ENCODE measurements at regions not wholly inside any gene's neighbourhood (a gene's known extent, or its start where the extent isn't known, plus 50 kb on each side); places are given as distances from the start of the nearest gene placed in this dataset.

DNA sequence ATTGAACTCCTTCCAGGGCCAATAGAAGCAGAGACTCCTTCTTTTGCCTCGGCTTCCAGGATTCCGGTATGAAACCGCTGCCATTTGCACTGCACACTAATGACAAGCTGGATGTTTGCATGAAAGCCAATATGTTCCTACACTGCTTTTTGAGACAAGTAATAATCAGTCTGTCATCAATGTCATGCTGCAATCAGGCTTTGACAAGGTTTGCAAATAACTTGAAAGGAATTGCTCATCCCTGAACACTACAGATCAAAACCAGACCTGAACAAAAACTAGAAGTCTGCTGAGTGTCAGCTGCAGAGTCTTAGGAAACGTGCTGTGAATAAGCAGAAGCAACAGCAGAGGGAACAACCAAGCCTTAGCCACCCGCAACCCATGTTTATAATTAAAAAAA, 720.7 kb upstream of the CXADR start:
- Mint-ChIP-seq H3K4me3 (ENCODE audit: unreplicated experiment) (no peak overlapping the region), H3K27me3 (ENCODE audit: unreplicated experiment) (no peaks in the 10 kb centered on the region), H3K27ac (ENCODE audit: unreplicated experiment) (no peak overlapping the region), H3K4me1 (ENCODE audit: unreplicated experiment) (no peaks in the 10 kb centered on the region), H3K9me3 (ENCODE audit: unreplicated experiment) (no peaks in the 10 kb centered on the region), H3K36me3 (ENCODE audit: low read depth, unreplicated experiment) (no peaks in the 10 kb centered on the region)
- no peak for DNase-seq (ENCODE audit: low spot score)
- TF ChIP-seq, protein P1, sequence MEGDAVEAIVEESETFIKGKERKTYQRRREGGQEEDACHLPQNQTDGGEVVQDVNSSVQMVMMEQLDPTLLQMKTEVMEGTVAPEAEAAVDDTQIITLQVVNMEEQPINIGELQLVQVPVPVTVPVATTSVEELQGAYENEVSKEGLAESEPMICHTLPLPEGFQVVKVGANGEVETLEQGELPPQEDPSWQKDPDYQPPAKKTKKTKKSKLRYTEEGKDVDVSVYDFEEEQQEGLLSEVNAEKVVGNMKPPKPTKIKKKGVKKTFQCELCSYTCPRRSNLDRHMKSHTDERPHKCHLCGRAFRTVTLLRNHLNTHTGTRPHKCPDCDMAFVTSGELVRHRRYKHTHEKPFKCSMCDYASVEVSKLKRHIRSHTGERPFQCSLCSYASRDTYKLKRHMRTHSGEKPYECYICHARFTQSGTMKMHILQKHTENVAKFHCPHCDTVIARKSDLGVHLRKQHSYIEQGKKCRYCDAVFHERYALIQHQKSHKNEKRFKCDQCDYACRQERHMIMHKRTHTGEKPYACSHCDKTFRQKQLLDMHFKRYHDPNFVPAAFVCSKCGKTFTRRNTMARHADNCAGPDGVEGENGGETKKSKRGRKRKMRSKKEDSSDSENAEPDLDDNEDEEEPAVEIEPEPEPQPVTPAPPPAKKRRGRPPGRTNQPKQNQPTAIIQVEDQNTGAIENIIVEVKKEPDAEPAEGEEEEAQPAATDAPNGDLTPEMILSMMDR (IDR thresholded peaks at IDR 0.05; ENCODE audit: unreplicated experiment): no peak

GRCh38 chr21:16794950-16795349, 717.9 kb upstream of the CXADR start:
- Mint-ChIP-seq H3K27ac (ENCODE audit: unreplicated experiment) (no peak overlapping the region), H3K4me1 (ENCODE audit: unreplicated experiment) (no peaks in the 10 kb centered on the region), H3K36me3 (ENCODE audit: low read depth, unreplicated experiment) (no peaks in the 10 kb centered on the region), H3K27me3 (ENCODE audit: unreplicated experiment) (no peaks in the 10 kb centered on the region), H3K4me3 (ENCODE audit: unreplicated experiment) (no peak overlapping the region), H3K9me3 (ENCODE audit: unreplicated experiment) (no peaks in the 10 kb centered on the region)
- TF ChIP-seq, protein P1 (IDR thresholded peaks at IDR 0.05; ENCODE audit: unreplicated experiment): no peak
- no peak for DNase-seq (ENCODE audit: low spot score)

DNA sequence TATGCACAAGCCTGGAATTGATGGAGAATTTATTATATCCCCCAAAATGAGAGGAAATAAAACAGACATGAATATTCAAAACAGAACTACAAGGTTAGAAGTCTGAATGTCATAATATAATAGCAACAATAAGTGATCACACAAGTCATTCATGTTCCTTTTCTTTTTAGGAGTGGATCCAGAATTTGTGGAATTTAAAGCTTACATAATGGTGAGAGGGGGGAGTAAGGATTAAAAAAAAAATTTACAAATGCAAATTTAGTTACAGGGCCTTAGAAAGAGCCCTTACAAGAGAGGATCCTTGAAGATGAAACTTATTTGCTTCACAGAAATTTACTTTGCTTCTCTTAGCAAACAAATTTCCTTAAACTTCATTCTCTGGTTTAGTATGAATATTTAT, 716.1 kb upstream of the CXADR start:
- TF ChIP-seq, protein P1 (IDR thresholded peaks at IDR 0.05; ENCODE audit: unreplicated experiment): no peak
- DNase-seq (ENCODE audit: low spot score): no peak
- Mint-ChIP-seq H3K4me1 (ENCODE audit: unreplicated experiment) (peaks cover 3% of the 10 kb centered on the region), H3K9me3 (ENCODE audit: unreplicated experiment) (no peaks in the 10 kb centered on the region), H3K4me3 (ENCODE audit: unreplicated experiment) (no peak overlapping the region), H3K36me3 (ENCODE audit: low read depth, unreplicated experiment) (no peaks in the 10 kb centered on the region), H3K27me3 (ENCODE audit: unreplicated experiment) (no peaks in the 10 kb centered on the region), H3K27ac (ENCODE audit: unreplicated experiment) (no peak overlapping the region)

DNA sequence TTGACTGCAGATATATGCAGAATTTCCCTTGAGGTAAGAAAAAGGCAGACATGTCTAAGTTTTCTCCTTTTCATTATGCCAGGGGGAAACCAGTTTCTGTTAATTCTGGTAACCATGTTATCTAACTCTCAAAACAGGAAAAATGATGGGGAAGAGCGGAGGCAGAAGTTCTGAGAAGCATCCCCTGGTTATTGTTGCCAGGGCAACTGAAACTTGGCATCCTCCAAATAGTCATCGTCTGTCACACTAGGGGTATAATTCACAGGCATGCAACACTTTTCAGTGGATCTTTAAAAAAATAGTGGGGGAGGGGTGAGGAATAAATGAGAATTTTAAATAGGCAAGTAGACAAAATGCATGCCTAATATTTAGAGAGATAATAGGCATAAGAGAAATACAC, 715.3 kb upstream of the CXADR start:
- Mint-ChIP-seq H3K4me1 (ENCODE audit: unreplicated experiment) (peaks cover 3% of the 10 kb centered on the region), H3K4me3 (ENCODE audit: unreplicated experiment) (no peak overlapping the region), H3K27me3 (ENCODE audit: unreplicated experiment) (no peaks in the 10 kb centered on the region), H3K36me3 (ENCODE audit: low read depth, unreplicated experiment) (no peaks in the 10 kb centered on the region), H3K9me3 (ENCODE audit: unreplicated experiment) (no peaks in the 10 kb centered on the region), H3K27ac (ENCODE audit: unreplicated experiment) (no peak overlapping the region)
- DNase-seq (ENCODE audit: low spot score): no peak
- TF ChIP-seq, protein P1 (IDR thresholded peaks at IDR 0.05; ENCODE audit: unreplicated experiment): no peak

- no peaks in the 10 kb centered on the region for H3K27me3 Mint-ChIP-seq (ENCODE audit: unreplicated experiment)
- peaks cover 3% of the 10 kb centered on the region for H3K4me1 Mint-ChIP-seq (ENCODE audit: unreplicated experiment)
- H3K36me3 Mint-ChIP-seq (ENCODE audit: low read depth, unreplicated experiment): no peaks in the 10 kb centered on the region
- no peak overlapping the region for H3K27ac Mint-ChIP-seq (ENCODE audit: unreplicated experiment)
- no peaks in the 10 kb centered on the region for H3K9me3 Mint-ChIP-seq (ENCODE audit: unreplicated experiment)
- H3K4me3 Mint-ChIP-seq (ENCODE audit: unreplicated experiment): no peak overlapping the region
- no peak for DNase-seq (ENCODE audit: low spot score)
- TF ChIP-seq, protein P1 (IDR thresholded peaks at IDR 0.05; ENCODE audit: unreplicated experiment): no peak
These were observed 714.9 kb upstream of the CXADR start for GRCh38 chr21:16797966-16798365.
